ENCODE measurements at regions not wholly inside any gene's neighbourhood (a gene's known extent, or its start where the extent isn't known, plus 50 kb on each side); places are given as distances from the start of the nearest gene placed in this dataset.

- no peak for TF ChIP-seq CTCF (IDR thresholded peaks at IDR 0.05; ENCODE audit: poor library complexity, severe bottlenecking)
- TF ChIP-seq EP300 (conservative IDR thresholded peaks at IDR 0.05; ENCODE audit: poor library complexity, severe bottlenecking): no peak
- TF ChIP-seq POLR2AphosphoS5 (IDR thresholded peaks at IDR 0.05): no peak
- no peak for TF ChIP-seq TAF1 (IDR thresholded peaks at IDR 0.05; ENCODE audit: low read depth)
- TF ChIP-seq SMC3 (conservative IDR thresholded peaks at IDR 0.05; ENCODE audit: poor library complexity): no peak
- TF ChIP-seq MXI1 (conservative IDR thresholded peaks at IDR 0.05; ENCODE audit: poor library complexity, severe bottlenecking): no peak
Measured at GRCh38 chr4:53647547-53647946, 56.3 kb upstream of the LNX1 start.
